ENCODE measurements at regions not wholly inside any gene's neighbourhood (a gene's known extent, or its start where the extent isn't known, plus 50 kb on each side); places are given as distances from the start of the nearest gene placed in this dataset.

DNA sequence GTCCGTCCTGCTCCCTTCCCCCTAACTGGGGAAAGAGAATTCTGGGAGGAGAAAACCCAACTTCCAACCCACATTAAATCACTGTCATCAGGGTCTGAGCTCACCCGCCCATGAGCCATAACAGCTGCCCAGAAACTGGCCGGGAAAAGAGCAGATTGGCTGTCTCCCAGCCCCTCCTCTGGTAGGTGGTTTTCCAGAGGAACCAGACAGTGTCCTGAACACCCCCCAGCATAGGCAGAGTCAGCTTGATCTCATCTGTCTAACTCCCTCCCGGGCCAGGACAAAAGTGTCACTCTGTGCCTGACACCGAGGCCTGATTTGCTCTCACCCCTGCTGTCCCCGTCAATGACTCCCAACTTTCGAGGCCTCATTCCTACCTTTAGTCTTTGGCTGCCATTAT lies 197.0 kb downstream of the AXIN2 start:
- Mint-ChIP-seq H3K27ac (no peak overlapping the region), H3K27me3 (peaks cover 4% of the 10 kb centered on the region), H3K9me3 (no peaks in the 10 kb centered on the region), H3K36me3 (ENCODE audit: low read depth) (no peaks in the 10 kb centered on the region), H3K4me1 (ENCODE audit: low read depth) (no peaks in the 10 kb centered on the region), H3K4me3 (no peak overlapping the region)
- Histone ChIP-seq H3K4me3 (ENCODE audit: low read length) (no peak overlapping the region), H3K27ac (ENCODE audit: low read depth in 1 of 2, low read length in 2 of 2) (no peak overlapping the region), H3K4me1 (ENCODE audit: insufficient read depth, low read length) (no peaks in the 10 kb centered on the region), H3K27me3 (ENCODE audit: control insufficient read depth in 1 of 2, insufficient read depth in 2 of 2, low read length in 2 of 2) (no peaks in the 10 kb centered on the region), H3K36me3 (ENCODE audit: insufficient read depth, low read length) (no peaks in the 10 kb centered on the region), H3K9me3 (ENCODE audit: control insufficient read depth in 1 of 2, insufficient read depth in 1 of 2, low read length in 2 of 2) (no peaks in the 10 kb centered on the region)
- no peak for TF ChIP-seq CTCF (IDR thresholded peaks at IDR 0.05)
- ATAC-seq (ENCODE audit: poor library complexity) (no peak), DNase-seq (no peak)
- POLR2A ChIA-PET: no interaction called here
- intact Hi-C loops (cut with DNase I, micrococcal nuclease): no loop called here
- CTCF ChIA-PET: no interaction called here

DNA sequence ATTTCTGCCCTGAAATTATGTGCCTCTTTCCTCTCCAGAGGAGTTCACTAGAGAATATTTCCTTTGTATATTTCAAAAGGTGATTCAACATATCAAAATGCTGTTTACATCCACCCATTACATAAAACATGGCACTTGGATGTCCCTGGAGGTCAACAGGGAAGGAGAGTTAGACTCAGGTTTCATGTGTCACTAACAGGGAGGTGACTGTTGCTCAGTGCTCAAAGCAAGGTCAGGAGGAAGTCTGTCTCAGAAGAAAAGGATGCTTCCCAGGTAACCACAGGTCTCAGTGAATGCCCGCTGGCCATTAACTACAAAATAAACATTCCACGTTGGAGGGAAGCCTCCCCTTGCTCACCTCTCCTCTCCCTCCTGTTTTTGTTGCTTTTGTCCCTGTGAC lies 198.6 kb downstream of the AXIN2 start:
- intact Hi-C loops (cut with DNase I, micrococcal nuclease): no loop called here
- no peaks in the 10 kb centered on the region for H3K4me1 ChIP-seq (ENCODE audit: insufficient read depth, low read length)
- H3K4me3 Mint-ChIP-seq: no peak overlapping the region

GRCh38 chr17:65360961-65361552 lies 200.4 kb downstream of the AXIN2 start:
- Histone ChIP-seq H3K36me3 (ENCODE audit: insufficient read depth, low read length) (no peaks in the 10 kb centered on the region), H3K27ac (ENCODE audit: low read depth in 1 of 2, low read length in 2 of 2) (no peak overlapping the region), H3K4me1 (ENCODE audit: insufficient read depth, low read length) (no peaks in the 10 kb centered on the region), H3K9me3 (ENCODE audit: control insufficient read depth in 1 of 2, insufficient read depth in 1 of 2, low read length in 2 of 2) (no peaks in the 10 kb centered on the region), H3K4me3 (ENCODE audit: low read length) (no peak overlapping the region), H3K27me3 (ENCODE audit: control insufficient read depth in 1 of 2, insufficient read depth in 2 of 2, low read length in 2 of 2) (no peaks in the 10 kb centered on the region)
- POLR2A ChIA-PET: no interaction called here
- no peak for ATAC-seq (ENCODE audit: poor library complexity)
- Mint-ChIP-seq H3K4me3 (no peak overlapping the region), H3K27me3 (no peaks in the 10 kb centered on the region), H3K36me3 (ENCODE audit: low read depth) (no peaks in the 10 kb centered on the region), H3K4me1 (ENCODE audit: low read depth) (no peaks in the 10 kb centered on the region), H3K9me3 (no peaks in the 10 kb centered on the region), H3K27ac (no peak overlapping the region)
- DNase-seq: no peak
- intact Hi-C loops (cut with DNase I, micrococcal nuclease): no loop called here
- no peak for TF ChIP-seq CTCF (IDR thresholded peaks at IDR 0.05)
- CTCF ChIA-PET: no interaction called here

More for the DNA sequence above, 198.6 kb downstream of the AXIN2 start:
- H3K36me3 ChIP-seq (ENCODE audit: insufficient read depth, low read length): no peaks in the 10 kb centered on the region
- no peaks in the 10 kb centered on the region for H3K27me3 ChIP-seq (ENCODE audit: control insufficient read depth in 1 of 2, insufficient read depth in 2 of 2, low read length in 2 of 2)
- Mint-ChIP-seq H3K9me3 (no peaks in the 10 kb centered on the region), H3K27me3 (no peaks in the 10 kb centered on the region), H3K27ac (no peak overlapping the region), H3K36me3 (ENCODE audit: low read depth) (no peaks in the 10 kb centered on the region), H3K4me1 (ENCODE audit: low read depth) (no peaks in the 10 kb centered on the region)
- ChIA-PET POLR2A (no interaction called here), CTCF (no interaction called here)
- ATAC-seq (ENCODE audit: poor library complexity): no peak
- TF ChIP-seq CTCF (IDR thresholded peaks at IDR 0.05): no peak
- H3K9me3 ChIP-seq (ENCODE audit: control insufficient read depth in 1 of 2, insufficient read depth in 1 of 2, low read length in 2 of 2): no peaks in the 10 kb centered on the region
- no peak overlapping the region for H3K4me3 ChIP-seq (ENCODE audit: low read length)
- no peak for DNase-seq
- H3K27ac ChIP-seq (ENCODE audit: low read depth in 1 of 2, low read length in 2 of 2): no peak overlapping the region
